ENCODE measurements at regions not wholly inside any gene's neighbourhood (a gene's known extent, or its start where the extent isn't known, plus 50 kb on each side); places are given as distances from the start of the nearest gene placed in this dataset.

- no peaks in the 10 kb centered on the region for H3K4me1 ChIP-seq (ENCODE audit: control insufficient read depth in 1 of 2, insufficient read depth in 2 of 2, low read length in 2 of 2)
- no peak for ATAC-seq (ENCODE audit: low FRiP score)
- no peak overlapping the region for H3K27ac ChIP-seq (ENCODE audit: low read depth in 1 of 2, low read length in 2 of 2)
- DNase-seq, result no peak
- no peaks in the 10 kb centered on the region for H3K36me3 ChIP-seq (ENCODE audit: control insufficient read depth in 1 of 2, insufficient read depth in 2 of 2, low read length in 1 of 2)
- 30 to 36% methylated on average over 6 of the region's 8 CpGs for WGBS, 2 donors
- no peaks in the 10 kb centered on the region for H3K27me3 ChIP-seq (ENCODE audit: control insufficient read depth in 1 of 2, insufficient read depth in 2 of 2, low read length in 1 of 2)
- intact Hi-C loops (cut with DNase I), result no loop called here
- no peak overlapping the region for H3K4me3 ChIP-seq (ENCODE audit: low read length in 2 of 2)
- peaks cover 1% of the 10 kb centered on the region for H3K9me3 ChIP-seq (ENCODE audit: control insufficient read depth, low read length)
These were observed 634.5 kb upstream of the B3GAT1 start for GRCh38 chr11:135046556-135046955.

GRCh38 chr11:135043434-135043833 is 631.4 kb upstream of the B3GAT1 start:
- no peak overlapping the region for H3K4me3 ChIP-seq (ENCODE audit: low read length in 2 of 2)
- no peaks in the 10 kb centered on the region for H3K9me3 ChIP-seq (ENCODE audit: control insufficient read depth, low read length)
- H3K4me1 ChIP-seq (ENCODE audit: control insufficient read depth in 1 of 2, insufficient read depth in 2 of 2, low read length in 2 of 2), result no peaks in the 10 kb centered on the region
- no peak overlapping the region for H3K27ac ChIP-seq (ENCODE audit: low read depth in 1 of 2, low read length in 2 of 2)
- WGBS, 2 donors, result 84 to 87% methylated on average over 4 of the region's 4 CpGs
- ATAC-seq (ENCODE audit: low FRiP score), result no peak
- H3K27me3 ChIP-seq (ENCODE audit: control insufficient read depth in 1 of 2, insufficient read depth in 2 of 2, low read length in 1 of 2), result no peaks in the 10 kb centered on the region
- no peaks in the 10 kb centered on the region for H3K36me3 ChIP-seq (ENCODE audit: control insufficient read depth in 1 of 2, insufficient read depth in 2 of 2, low read length in 1 of 2)
- no peak for DNase-seq
- intact Hi-C loops (cut with DNase I), result no loop called here

GRCh38 chr11:135037828-135038227 is 625.8 kb upstream of the B3GAT1 start:
- H3K36me3 ChIP-seq (ENCODE audit: control insufficient read depth in 1 of 2, insufficient read depth in 2 of 2, low read length in 1 of 2), result no peaks in the 10 kb centered on the region
- no peak overlapping the region for H3K27ac ChIP-seq (ENCODE audit: low read depth in 1 of 2, low read length in 2 of 2)
- ATAC-seq (ENCODE audit: low FRiP score), result no peak
- H3K27me3 ChIP-seq (ENCODE audit: control insufficient read depth in 1 of 2, insufficient read depth in 2 of 2, low read length in 1 of 2), result no peaks in the 10 kb centered on the region
- no peaks in the 10 kb centered on the region for H3K9me3 ChIP-seq (ENCODE audit: control insufficient read depth, low read length)
- no peak overlapping the region for H3K4me3 ChIP-seq (ENCODE audit: low read length in 2 of 2)
- no peaks in the 10 kb centered on the region for H3K4me1 ChIP-seq (ENCODE audit: control insufficient read depth in 1 of 2, insufficient read depth in 2 of 2, low read length in 2 of 2)
- no peak for DNase-seq
- WGBS, 2 donors, result 72 to 73% methylated on average over 5 of the region's 5 CpGs
- intact Hi-C loops (cut with DNase I), result no loop called here

GRCh38 chr11:135036488-135037297 is 624.7 kb upstream of the B3GAT1 start:
- no peaks in the 10 kb centered on the region for H3K36me3 ChIP-seq (ENCODE audit: control insufficient read depth in 1 of 2, insufficient read depth in 2 of 2, low read length in 1 of 2)
- DNase-seq (no peak), ATAC-seq (ENCODE audit: low FRiP score) (no peak)
- no peak overlapping the region for H3K27ac ChIP-seq (ENCODE audit: low read depth in 1 of 2, low read length in 2 of 2)
- no peak overlapping the region for H3K4me3 ChIP-seq (ENCODE audit: low read length in 2 of 2)
- intact Hi-C loops (cut with DNase I), result no loop called here
- no peaks in the 10 kb centered on the region for H3K4me1 ChIP-seq (ENCODE audit: control insufficient read depth in 1 of 2, insufficient read depth in 2 of 2, low read length in 2 of 2)
- WGBS, 2 donors, result 72% methylated on average over 19 of the region's 19 CpGs
- no peaks in the 10 kb centered on the region for H3K27me3 ChIP-seq (ENCODE audit: control insufficient read depth in 1 of 2, insufficient read depth in 2 of 2, low read length in 1 of 2)
- H3K9me3 ChIP-seq (ENCODE audit: control insufficient read depth, low read length), result no peaks in the 10 kb centered on the region

GRCh38 chr11:135035282-135035681 is 623.2 kb upstream of the B3GAT1 start:
- peaks cover 0 to under 1% of the 10 kb centered on the region in 2 donors for H3K27me3 ChIP-seq (ENCODE audit: control insufficient read depth in 1 of 2, insufficient read depth in 2 of 2, low read length in 1 of 2)
- intact Hi-C loops (cut with DNase I), result no loop called here
- 84 to 88% methylated on average over 3 of the region's 3 CpGs for WGBS, 2 donors
- H3K27ac ChIP-seq (ENCODE audit: low read depth in 1 of 2, low read length in 2 of 2), result no peak overlapping the region
- H3K36me3 ChIP-seq (ENCODE audit: control insufficient read depth in 1 of 2, insufficient read depth in 2 of 2, low read length in 1 of 2), result no peaks in the 10 kb centered on the region
- H3K9me3 ChIP-seq (ENCODE audit: control insufficient read depth, low read length), result no peaks in the 10 kb centered on the region
- ATAC-seq (ENCODE audit: low FRiP score), result no peak
- H3K4me1 ChIP-seq (ENCODE audit: control insufficient read depth in 1 of 2, insufficient read depth in 2 of 2, low read length in 2 of 2), result no peaks in the 10 kb centered on the region
- no peak overlapping the region for H3K4me3 ChIP-seq (ENCODE audit: low read length in 2 of 2)
- DNase-seq, result no peak

GRCh38 chr11:135033540-135033939 is 621.5 kb upstream of the B3GAT1 start:
- intact Hi-C loops (cut with DNase I), result no loop called here
- Histone ChIP-seq H3K9me3 (ENCODE audit: control insufficient read depth, low read length) (no peaks in the 10 kb centered on the region), H3K27me3 (ENCODE audit: control insufficient read depth in 1 of 2, insufficient read depth in 2 of 2, low read length in 1 of 2) (peaks cover 0 to 2% of the 10 kb centered on the region in 2 donors)

GRCh38 chr11:135031205-135031989 is 619.4 kb upstream of the B3GAT1 start:
- Histone ChIP-seq H3K27ac (ENCODE audit: low read depth in 1 of 2, low read length in 2 of 2) (no peak overlapping the region), H3K27me3 (ENCODE audit: control insufficient read depth in 1 of 2, insufficient read depth in 2 of 2, low read length in 1 of 2) (peaks cover 0 to 2% of the 10 kb centered on the region in 2 donors), H3K4me3 (ENCODE audit: low read length in 2 of 2) (no peak overlapping the region), H3K36me3 (ENCODE audit: control insufficient read depth in 1 of 2, insufficient read depth in 2 of 2, low read length in 1 of 2) (no peaks in the 10 kb centered on the region), H3K4me1 (ENCODE audit: control insufficient read depth in 1 of 2, insufficient read depth in 2 of 2, low read length in 2 of 2) (no peaks in the 10 kb centered on the region), H3K9me3 (ENCODE audit: control insufficient read depth, low read length) (no peaks in the 10 kb centered on the region)
- WGBS, 2 donors, result 67 to 70% methylated on average over 8 of the region's 8 CpGs
- ATAC-seq (ENCODE audit: low FRiP score) (no peak), DNase-seq (no peak)
- intact Hi-C loops (cut with DNase I), result no loop called here

More at GRCh38 chr11:135033540-135033939, 621.5 kb upstream of the B3GAT1 start:
- no peaks in the 10 kb centered on the region for H3K4me1 ChIP-seq (ENCODE audit: control insufficient read depth in 1 of 2, insufficient read depth in 2 of 2, low read length in 2 of 2)
- H3K27ac ChIP-seq (ENCODE audit: low read depth in 1 of 2, low read length in 2 of 2), result no peak overlapping the region
- no peaks in the 10 kb centered on the region for H3K36me3 ChIP-seq (ENCODE audit: control insufficient read depth in 1 of 2, insufficient read depth in 2 of 2, low read length in 1 of 2)
- DNase-seq (no peak), ATAC-seq (ENCODE audit: low FRiP score) (no peak)
- WGBS, 2 donors, result 9 to 16% methylated on average over 5 of the region's 5 CpGs
- H3K4me3 ChIP-seq (ENCODE audit: low read length in 2 of 2), result no peak overlapping the region

GRCh38 chr11:135027461-135027860 is 615.4 kb upstream of the B3GAT1 start:
- ATAC-seq (ENCODE audit: low FRiP score) (no peak), DNase-seq (no peak)
- intact Hi-C loops (cut with DNase I), result no loop called here
- no peak overlapping the region for H3K4me3 ChIP-seq (ENCODE audit: low read length in 2 of 2)
- H3K36me3 ChIP-seq (ENCODE audit: control insufficient read depth in 1 of 2, insufficient read depth in 2 of 2, low read length in 1 of 2), result no peaks in the 10 kb centered on the region
- no peaks in the 10 kb centered on the region for H3K4me1 ChIP-seq (ENCODE audit: control insufficient read depth in 1 of 2, insufficient read depth in 2 of 2, low read length in 2 of 2)
- WGBS, 2 donors, result 4 to 26% methylated on average over 3 to 5 of the region's 5 CpGs
- no peak overlapping the region for H3K27ac ChIP-seq (ENCODE audit: low read depth in 1 of 2, low read length in 2 of 2)
- peaks cover 0 to 2% of the 10 kb centered on the region in 2 donors for H3K27me3 ChIP-seq (ENCODE audit: control insufficient read depth in 1 of 2, insufficient read depth in 2 of 2, low read length in 1 of 2)
- no peaks in the 10 kb centered on the region for H3K9me3 ChIP-seq (ENCODE audit: control insufficient read depth, low read length)

GRCh38 chr11:135023499-135023898 is 611.5 kb upstream of the B3GAT1 start:
- Histone ChIP-seq H3K36me3 (ENCODE audit: control insufficient read depth in 1 of 2, insufficient read depth in 2 of 2, low read length in 1 of 2) (no peaks in the 10 kb centered on the region), H3K27me3 (ENCODE audit: control insufficient read depth in 1 of 2, insufficient read depth in 2 of 2, low read length in 1 of 2) (no peaks in the 10 kb centered on the region), H3K4me1 (ENCODE audit: control insufficient read depth in 1 of 2, insufficient read depth in 2 of 2, low read length in 2 of 2) (no peaks in the 10 kb centered on the region), H3K9me3 (ENCODE audit: control insufficient read depth, low read length) (peaks cover 1% of the 10 kb centered on the region), H3K4me3 (ENCODE audit: low read length in 2 of 2) (no peak overlapping the region), H3K27ac (ENCODE audit: low read depth in 1 of 2, low read length in 2 of 2) (no peak overlapping the region)
- DNase-seq (no peak), ATAC-seq (ENCODE audit: low FRiP score) (no peak)
- 70 to 74% methylated on average over 2 of the region's 2 CpGs for WGBS, 2 donors
- intact Hi-C loops (cut with DNase I), result no loop called here

All from aorta (tissue), 5 donors.